Ascending aorta (tissue), 2 donors: ENCODE measurements at regions not wholly inside any gene's neighbourhood (a gene's known extent, or its start where the extent isn't known, plus 50 kb on each side); places are given as distances from the start of the nearest gene placed in this dataset.
A peak's percentile ranks its signal among the peaks of the same experiment; 100 is the strongest.

Experiments
- DNase-seq, 2 donors: peaks; one replicate each; pipeline ENCODE4 v3.0.0-alpha.2; 2019; ENCODE audit warnings: low spot score in 2 of 2
- H3K27ac ChIP-seq, 2 donors: fragments of 200-600 bp; sonication (generic); one replicate each; pipeline ENCODE4 v1.5.1; 2016 to 2017; ENCODE audit warnings: mild to moderate bottlenecking in 1 of 2
- H3K27me3 ChIP-seq: fragments of 200-600 bp; sonication (generic); one replicate; pipeline ENCODE4 v1.5.1; 2017
- H3K36me3 ChIP-seq, 2 donors: fragments of 200-600 bp; sonication (generic); one replicate each; pipeline ENCODE4 v1.5.1; 2016
- H3K4me1 ChIP-seq, 2 donors: fragments of 200-600 bp; sonication (generic); one replicate each; pipeline ENCODE4 v1.5.1; 2016 to 2017; ENCODE audit warnings: mild to moderate bottlenecking in 1 of 2
- H3K4me3 ChIP-seq, 2 donors: fragments of 200-600 bp; sonication (generic); one replicate each; pipeline ENCODE4 v1.5.1; 2016 to 2017; ENCODE audit warnings: mild to moderate bottlenecking in 1 of 2
- H3K9me3 ChIP-seq, 2 donors: fragments of 200-600 bp; sonication (generic); one replicate each; pipeline ENCODE4 v1.5.1; 2016
- intact Hi-C: fragments of 100-400 bp; cut with DNase I; formaldehyde crosslinking; loops from one replicate; pipeline ENCODE4 v1.15.1; 2023
- TF ChIP-seq, protein P1 (sequence below), 3 experiments: fragments of 200-600 bp in 2 of 3; fragments of 450-650 bp in 1 of 3; sonication (generic) in 2 of 3; IDR thresholded peaks; one replicate each; pipeline ENCODE4 v1.5.1; 2016 to 2019; ENCODE audit warnings: antibody characterized with exemption in 3 of 3, mild to moderate bottlenecking in 1 of 3, moderate library complexity in 1 of 3

DNA sequence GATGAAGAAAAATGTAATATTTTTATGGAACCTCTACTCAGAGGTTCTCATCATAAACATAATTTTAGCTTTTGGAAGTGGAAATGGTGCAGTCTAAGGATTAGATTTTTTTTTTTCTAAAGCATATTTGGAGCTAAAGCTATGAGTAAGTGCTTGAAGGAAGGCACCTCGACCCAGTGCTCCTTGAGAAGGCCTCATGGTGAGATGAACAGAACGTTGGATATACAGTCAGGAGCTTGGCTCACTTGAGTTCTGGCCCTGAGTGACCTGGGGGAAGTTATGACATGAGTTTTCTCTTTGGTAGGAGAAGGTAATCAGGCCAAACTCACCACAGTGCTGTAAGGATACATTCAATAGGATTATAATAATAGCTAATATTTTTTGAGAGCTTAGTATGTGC, 163.3 kb downstream of the JCAD start:
- Histone ChIP-seq H3K4me1 (peaks cover 0 to 24% of the 10 kb centered on the region in 2 donors), H3K36me3 (no peaks in the 10 kb centered on the region), H3K9me3 (peaks cover 0 to 11% of the 10 kb centered on the region in 2 donors), H3K27me3 (no peaks in the 10 kb centered on the region), H3K4me3 (peak overlapping the region in 1 of 2 donors; percentile 19), H3K27ac (peak overlapping the region; percentile 87 to 89)
- intact Hi-C loops: loop anchor here (2.0 to 5.0 kb wide), 2 partner anchors 37 to 106 kb away; no protein-coding TSS in a partner anchor
- DNase-seq: peak in 1 of 2 donors; percentile 78
- TF ChIP-seq, protein P1, sequence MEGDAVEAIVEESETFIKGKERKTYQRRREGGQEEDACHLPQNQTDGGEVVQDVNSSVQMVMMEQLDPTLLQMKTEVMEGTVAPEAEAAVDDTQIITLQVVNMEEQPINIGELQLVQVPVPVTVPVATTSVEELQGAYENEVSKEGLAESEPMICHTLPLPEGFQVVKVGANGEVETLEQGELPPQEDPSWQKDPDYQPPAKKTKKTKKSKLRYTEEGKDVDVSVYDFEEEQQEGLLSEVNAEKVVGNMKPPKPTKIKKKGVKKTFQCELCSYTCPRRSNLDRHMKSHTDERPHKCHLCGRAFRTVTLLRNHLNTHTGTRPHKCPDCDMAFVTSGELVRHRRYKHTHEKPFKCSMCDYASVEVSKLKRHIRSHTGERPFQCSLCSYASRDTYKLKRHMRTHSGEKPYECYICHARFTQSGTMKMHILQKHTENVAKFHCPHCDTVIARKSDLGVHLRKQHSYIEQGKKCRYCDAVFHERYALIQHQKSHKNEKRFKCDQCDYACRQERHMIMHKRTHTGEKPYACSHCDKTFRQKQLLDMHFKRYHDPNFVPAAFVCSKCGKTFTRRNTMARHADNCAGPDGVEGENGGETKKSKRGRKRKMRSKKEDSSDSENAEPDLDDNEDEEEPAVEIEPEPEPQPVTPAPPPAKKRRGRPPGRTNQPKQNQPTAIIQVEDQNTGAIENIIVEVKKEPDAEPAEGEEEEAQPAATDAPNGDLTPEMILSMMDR (IDR thresholded peaks at IDR 0.05): no peak

DNA sequence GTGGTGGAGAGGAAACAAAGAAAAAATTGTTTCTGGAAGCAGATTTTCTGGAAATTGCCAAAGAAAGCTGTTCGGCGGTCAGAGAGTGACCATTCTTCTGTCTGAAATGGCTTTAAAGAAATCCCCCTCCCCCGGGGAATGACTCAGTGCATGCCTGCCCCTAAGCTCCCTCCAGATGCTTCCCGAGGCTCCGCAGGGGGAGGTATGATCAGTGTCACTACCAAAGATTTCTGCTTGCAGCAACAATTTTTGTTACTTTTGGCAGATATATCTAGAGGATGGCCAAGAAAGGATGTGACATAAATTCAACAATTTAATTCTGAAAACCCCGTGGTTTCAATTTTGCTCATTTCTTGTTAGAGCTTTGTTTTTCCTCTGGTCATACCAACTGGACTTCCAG, 163.9 kb downstream of the JCAD start:
- Histone ChIP-seq H3K36me3 (no peaks in the 10 kb centered on the region), H3K4me1 (peaks cover 0 to 24% of the 10 kb centered on the region in 2 donors), H3K27me3 (no peaks in the 10 kb centered on the region), H3K27ac (peak overlapping the region; percentile 87 to 89), H3K9me3 (peaks cover 0 to 11% of the 10 kb centered on the region in 2 donors), H3K4me3 (peak overlapping the region; percentile 17 to 19)
- TF ChIP-seq, protein P1 (IDR thresholded peaks at IDR 0.05): no peak
- intact Hi-C loops: loop anchor here (1.0 to 5.0 kb wide), 2 partner anchors 17 to 107 kb away; no protein-coding TSS in a partner anchor
- DNase-seq: peak; percentile 33 to 93

DNA sequence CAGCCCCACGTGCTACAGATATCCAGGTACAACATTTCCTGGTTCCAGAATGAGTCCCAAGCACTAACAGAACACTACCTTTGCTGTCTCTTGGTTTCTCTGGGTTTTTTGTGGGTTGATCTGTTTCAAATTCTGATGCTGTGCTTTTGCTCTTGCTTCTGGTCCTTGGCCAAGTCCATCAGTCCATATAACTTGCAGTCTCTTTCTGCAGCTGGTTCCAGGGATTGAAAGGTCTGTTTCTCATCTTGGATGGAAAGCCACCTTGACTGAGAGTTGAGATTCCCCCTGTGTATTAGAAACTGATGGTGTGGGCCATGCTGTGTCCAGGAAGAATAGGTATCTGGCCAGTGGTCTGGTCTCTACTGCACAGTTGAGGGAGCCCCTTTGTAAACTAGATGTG, 171.1 kb downstream of the JCAD start:
- no peak for DNase-seq
- Histone ChIP-seq H3K9me3 (peaks cover 0 to 3% of the 10 kb centered on the region in 2 donors), H3K27ac (no peak overlapping the region), H3K4me1 (no peaks in the 10 kb centered on the region), H3K4me3 (no peak overlapping the region), H3K36me3 (no peaks in the 10 kb centered on the region), H3K27me3 (no peaks in the 10 kb centered on the region)
- TF ChIP-seq, protein P1 (IDR thresholded peaks at IDR 0.05): no peak
- intact Hi-C loops: no loop called here

DNA sequence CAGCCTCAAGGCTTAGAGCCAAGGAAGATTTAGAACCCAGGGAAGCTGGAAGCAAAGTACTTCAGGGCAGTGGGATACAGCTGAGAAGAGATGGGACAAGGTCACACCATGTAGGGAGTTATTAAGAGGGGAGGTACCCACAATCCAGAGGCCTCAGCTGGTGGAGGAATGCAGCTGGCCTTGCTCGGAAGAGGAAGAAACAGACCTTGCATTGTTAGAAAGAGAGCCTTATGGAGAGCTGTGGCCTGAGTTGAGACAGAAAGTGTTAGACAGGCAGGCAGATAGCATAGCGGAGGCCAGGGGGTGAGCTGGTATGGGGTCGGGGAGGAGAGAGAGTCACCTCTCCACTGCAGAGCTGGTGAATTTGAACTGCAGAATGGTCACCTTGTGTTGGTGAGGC, 173.1 kb downstream of the JCAD start:
- Histone ChIP-seq H3K27me3 (no peaks in the 10 kb centered on the region), H3K4me3 (no peak overlapping the region), H3K9me3 (no peaks in the 10 kb centered on the region), H3K4me1 (peaks cover 10 to 13% of the 10 kb centered on the region in 2 donors), H3K36me3 (no peaks in the 10 kb centered on the region), H3K27ac (no peak overlapping the region)
- TF ChIP-seq, protein P1 (IDR thresholded peaks at IDR 0.05): no peak
- DNase-seq: no peak
- intact Hi-C loops: no loop called here

DNA sequence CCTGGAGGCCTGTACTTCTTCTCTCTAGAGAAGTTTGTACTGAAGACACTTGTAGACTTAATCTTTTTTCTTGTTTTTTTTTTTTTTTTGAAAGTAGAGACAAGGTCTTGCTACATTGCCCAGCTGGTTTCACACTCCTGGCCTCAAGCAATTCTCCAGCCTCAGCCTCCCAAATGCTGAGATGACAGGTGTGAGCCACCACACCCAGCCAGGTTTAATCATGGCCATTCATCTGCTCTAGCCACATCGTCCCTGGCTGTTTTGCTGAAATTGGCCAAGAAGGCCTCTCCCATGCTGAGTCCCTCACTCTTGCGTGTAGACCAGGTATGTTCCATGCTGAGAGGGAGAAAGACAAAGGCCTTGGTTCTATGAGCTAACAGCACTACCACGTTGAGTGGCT, 176.2 kb downstream of the JCAD start:
- H3K36me3 ChIP-seq: no peaks in the 10 kb centered on the region
- H3K27ac ChIP-seq: peak overlapping the region; percentile 95 to 98
- no peak for DNase-seq
- intact Hi-C loops: loop anchor here (5.0 kb wide), 1 partner anchor 119 kb away; no protein-coding TSS in a partner anchor
- no peaks in the 10 kb centered on the region for H3K9me3 ChIP-seq
- TF ChIP-seq, protein P1 (IDR thresholded peaks at IDR 0.05): no peak
- no peaks in the 10 kb centered on the region for H3K27me3 ChIP-seq
- no peak overlapping the region for H3K4me3 ChIP-seq
- peaks cover 12 to 42% of the 10 kb centered on the region in 2 donors for H3K4me1 ChIP-seq

DNA sequence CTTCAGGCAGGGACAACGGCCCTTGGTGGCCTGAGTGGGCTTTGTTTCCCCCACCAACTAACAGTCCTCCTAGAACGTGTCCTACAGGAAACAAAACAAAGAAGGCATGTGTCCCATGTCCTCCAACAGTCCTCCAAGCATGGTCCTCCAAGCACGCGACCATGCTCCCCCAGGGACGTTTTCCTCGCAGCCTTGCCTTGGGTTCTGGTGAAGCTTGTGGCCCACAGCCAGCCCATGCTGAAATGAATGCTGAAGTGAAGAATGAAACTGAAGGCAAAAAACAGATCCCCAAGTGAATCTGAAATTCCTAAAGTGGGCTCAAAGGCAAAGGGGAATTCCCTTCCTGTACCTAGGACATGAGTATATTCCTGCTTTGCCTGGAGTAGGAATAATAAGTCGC, 176.6 kb downstream of the JCAD start:
- Histone ChIP-seq H3K36me3 (no peaks in the 10 kb centered on the region), H3K4me1 (peaks cover 12 to 44% of the 10 kb centered on the region in 2 donors), H3K27ac (peak overlapping the region; percentile 95 to 98), H3K27me3 (no peaks in the 10 kb centered on the region), H3K4me3 (no peak overlapping the region), H3K9me3 (no peaks in the 10 kb centered on the region)
- TF ChIP-seq, protein P1 (IDR thresholded peaks at IDR 0.05): no peak
- intact Hi-C loops: loop anchor here (5.0 kb wide), 1 partner anchor 120 kb away; no protein-coding TSS in a partner anchor
- DNase-seq: no peak
